A549 (cell line): ENCODE measurements at regions not wholly inside any gene's neighbourhood (a gene's known extent, or its start where the extent isn't known, plus 50 kb on each side); places are given as distances from the start of the nearest gene placed in this dataset.

Experiments used
- ATAC-seq, 2 experiments: fragments of 200-7000 bp in 1 of 2; fragments of >200 bp in 1 of 2; cut with Nextera tagmentation in 1 of 2; cut with Tn5 transposase in 1 of 2; 3 replicates each; pipeline versions ENCODE4 v1.8.0 to v1.9.1; 2018 to 2020; ENCODE audit warnings: mild to moderate bottlenecking in 1 of 2, moderate library complexity in 1 of 2
- CTCF ChIA-PET: fragments of 300-600 bp; sonication (Branson Sonifier 250); formaldehyde crosslinking; extraction: SDS; loops from one replicate; lab custom pipeline; 2021; ENCODE audit warnings: antibody characterized with exemption, inconsistent platforms; lab: Yijun Ruan, JAX
- POLR2A ChIA-PET: fragments of 350-600 bp; formaldehyde crosslinking; extraction: SDS; loops from one replicate; lab custom pipeline; 2021; ENCODE audit warnings: antibody characterized with exemption, inconsistent platforms; lab: Yijun Ruan, JAX
- DNase-seq, 2 experiments: peaks; one replicate each; pipeline versions ENCODE4 v3.0.0 to v3.0.0-alpha.2; 2011 to 2016; ENCODE audit warnings: low read depth in 1 of 2, low spot score in 1 of 2
- FAIRE-seq: peaks from 2 replicates; lab custom pipeline; 2011; peaks lifted over from hg19 to GRCh38; lab: Jason Lieb, UNC
- H3K27ac ChIP-seq, 2 experiments: fragments of >200 bp; sonication (Bioruptor Twin); formaldehyde crosslinking; 3 replicates each; pipeline ENCODE4 v1.5.1; 2016 to 2017
- H3K4me1 ChIP-seq: fragments of >200 bp; sonication (Bioruptor Twin); formaldehyde crosslinking; 3 replicates; pipeline ENCODE4 v1.6.1; 2016
- H3K4me2 ChIP-seq: fragments of >200 bp; sonication (Bioruptor Twin); formaldehyde crosslinking; 3 replicates; pipeline ENCODE4 v1.6.1; 2016
- H3K4me3 ChIP-seq: fragments of >200 bp; sonication (Bioruptor Twin); formaldehyde crosslinking; 3 replicates; pipeline ENCODE4 v1.5.1; 2016
- H3K9me3 ChIP-seq: fragments of >200 bp; sonication (Bioruptor Twin); formaldehyde crosslinking; 3 replicates; pipeline ENCODE4 v1.6.1; 2016
- BCL3 ChIP-seq: fragments of >200 bp; sonication (Bioruptor Twin); formaldehyde crosslinking; IDR thresholded peaks from 3 replicates; pipeline ENCODE4 v1.6.1; 2016
- BHLHE40 ChIP-seq: IDR thresholded peaks from 2 replicates; pipeline ENCODE4 v1.6.1; 2012; ENCODE audit warnings: low read depth, low read length, inconsistent platforms
- CHD2 ChIP-seq: fragments of 150-350 bp; IDR thresholded peaks from 2 replicates; pipeline ENCODE4 v1.6.1; 2014; ENCODE audit warnings: low read length; ENCODE audit not compliant: partially characterized antibody
- CTCF ChIP-seq: fragments of >200 bp; sonication (Bioruptor Twin); formaldehyde crosslinking; IDR thresholded peaks from 3 replicates; pipeline ENCODE4 v1.5.1; 2016
- ELK1 ChIP-seq: fragments of 150-350 bp; IDR thresholded peaks from 2 replicates; pipeline ENCODE4 v1.6.1; 2014; ENCODE audit warnings: low read depth, mild to moderate bottlenecking, low read length
- ESRRA ChIP-seq: fragments of 150-350 bp; IDR thresholded peaks from 2 replicates; pipeline ENCODE4 v1.6.1; 2014; ENCODE audit warnings: mild to moderate bottlenecking, low read length, borderline replicate concordance
- FOSB ChIP-seq: fragments of 250-450 bp; sonication (Bioruptor Pico); IDR thresholded peaks from 2 replicates; pipeline ENCODE4 v1.5.0; 2020; ENCODE audit warnings: mild to moderate bottlenecking, moderate library complexity
- HEYL ChIP-seq: fragments of 250-450 bp; sonication (Bioruptor Pico); IDR thresholded peaks from 2 replicates; pipeline ENCODE4 v1.8.0; 2021; ENCODE audit warnings: mild to moderate bottlenecking, moderate library complexity
- HOXB5 ChIP-seq: fragments of 250-450 bp; sonication (Bioruptor Pico); IDR thresholded peaks from 2 replicates; pipeline ENCODE4 v1.5.0; 2020; ENCODE audit warnings: mild to moderate bottlenecking, moderate library complexity
- MYC ChIP-seq: IDR thresholded peaks from 2 replicates; pipeline ENCODE4 v1.6.1; 2012; ENCODE audit warnings: mild to moderate bottlenecking, inconsistent platforms, low read length, improper control_type of control experiment, borderline replicate concordance
- NFE2L2 ChIP-seq: fragments of 150-350 bp; conservative IDR thresholded peaks from 2 replicates; pipeline ENCODE4 v1.6.1; 2014; ENCODE audit warnings: low read length
- NR3C1 ChIP-seq: fragments of >200 bp; sonication (Bioruptor Twin); formaldehyde crosslinking; IDR thresholded peaks from 3 replicates; pipeline ENCODE4 v1.6.1; 2017
- PHF8 ChIP-seq: fragments of 200-600 bp; sonication (generic); IDR thresholded peaks from 2 replicates; pipeline ENCODE4 v1.6.1; 2016; ENCODE audit warnings: low read depth, mild to moderate bottlenecking, antibody characterized with exemption, moderate library complexity, borderline replicate concordance
- POLR2AphosphoS2 ChIP-seq: conservative IDR thresholded peaks from 2 replicates; pipeline ENCODE4 v1.6.1; 2012; ENCODE audit warnings: low read length, improper control_type of control experiment, inconsistent platforms
- SMC3 ChIP-seq: fragments of >200 bp; sonication (Bioruptor Twin); formaldehyde crosslinking; IDR thresholded peaks from 3 replicates; pipeline ENCODE4 v1.6.1; 2018; ENCODE audit warnings: inconsistent platforms
- TFCP2L1 ChIP-seq: fragments of 250-450 bp; sonication (Bioruptor Pico); IDR thresholded peaks from 2 replicates; pipeline ENCODE4 v1.5.0; 2021; ENCODE audit warnings: mild to moderate bottlenecking
- TP53 ChIP-seq: fragments of 250-450 bp; sonication (Bioruptor Pico); IDR thresholded peaks from 2 replicates; pipeline ENCODE4 v1.5.0; 2021; ENCODE audit warnings: mild to moderate bottlenecking, moderate library complexity
- ZFP36 ChIP-seq: fragments of 450-650 bp; IDR thresholded peaks from 2 replicates; pipeline ENCODE4 v1.6.1; 2014; ENCODE audit warnings: borderline replicate concordance; ENCODE audit not compliant: partially characterized antibody
- ZNF302 ChIP-seq: fragments of 250-450 bp; sonication (Bioruptor Pico); IDR thresholded peaks from 2 replicates; pipeline ENCODE4 v1.9.0; 2021; ENCODE audit warnings: inconsistent platforms, mild to moderate bottlenecking, moderate library complexity
- TF ChIP-seq, protein P1 (sequence below): fragments of 250-450 bp; sonication (Bioruptor Pico); IDR thresholded peaks from 2 replicates; pipeline ENCODE4 v1.5.0; 2020; ENCODE audit warnings: low read depth, mild to moderate bottlenecking, moderate library complexity
- TF ChIP-seq, protein P2 (sequence below): fragments of >200 bp; sonication (Bioruptor Twin); formaldehyde crosslinking; IDR thresholded peaks from 2 replicates; pipeline ENCODE4 v1.6.1; 2016
- TF ChIP-seq, protein P3 (sequence below): IDR thresholded peaks from 2 replicates; pipeline ENCODE4 v1.6.1; 2012

GRCh38 chr5:167052791-167053190 is 1238.7 kb upstream of the WWC1 start (continued):
- TF ChIP-seq ZNF302 (CRISPR knock-in tag), result no peak
- TF ChIP-seq HEYL, result no peak
- TF ChIP-seq, protein P1, sequence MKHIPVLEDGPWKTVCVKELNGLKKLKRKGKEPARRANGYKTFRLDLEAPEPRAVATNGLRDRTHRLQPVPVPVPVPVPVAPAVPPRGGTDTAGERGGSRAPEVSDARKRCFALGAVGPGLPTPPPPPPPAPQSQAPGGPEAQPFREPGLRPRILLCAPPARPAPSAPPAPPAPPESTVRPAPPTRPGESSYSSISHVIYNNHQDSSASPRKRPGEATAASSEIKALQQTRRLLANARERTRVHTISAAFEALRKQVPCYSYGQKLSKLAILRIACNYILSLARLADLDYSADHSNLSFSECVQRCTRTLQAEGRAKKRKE (CRISPR knock-in tag), result no peak
- no peak for TF ChIP-seq NR3C1
- TF ChIP-seq, all 56 proteins: peak for 0

DNA sequence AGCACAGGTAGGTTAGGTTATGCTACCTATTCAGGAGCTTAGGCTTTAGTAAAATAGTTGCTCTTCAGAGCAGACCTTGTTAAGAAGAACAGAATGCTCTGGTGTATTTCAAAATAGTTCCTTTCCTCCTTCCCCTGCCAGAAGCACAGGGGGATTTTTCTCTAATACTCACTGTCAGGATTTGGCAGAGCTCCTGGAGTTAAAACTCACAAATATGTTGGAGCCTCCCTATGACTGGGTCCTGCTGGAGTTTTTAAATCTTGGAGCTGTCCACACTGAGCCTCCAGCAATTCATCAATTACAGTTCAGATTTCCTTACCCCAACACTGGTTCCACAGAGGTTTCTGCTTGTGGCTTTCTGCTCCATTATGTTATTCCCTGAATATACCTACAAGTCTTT is 1233.8 kb upstream of the WWC1 start:
- FAIRE-seq, result no peak
- no peak for DNase-seq
- no peak for ATAC-seq
- no peak overlapping the region for H3K4me3 ChIP-seq
- no peaks in the 10 kb centered on the region for H3K9me3 ChIP-seq
- H3K27ac ChIP-seq, result no peak overlapping the region
- no peak for TF ChIP-seq ELK1
- TF ChIP-seq BHLHE40, result no peak
- no peak for TF ChIP-seq ZNF302 (CRISPR knock-in tag)
- TF ChIP-seq HOXB5 (CRISPR knock-in tag), result no peak
- TF ChIP-seq, protein P1 (CRISPR knock-in tag), result no peak
- no peak for TF ChIP-seq ESRRA
- TF ChIP-seq, protein P2, sequence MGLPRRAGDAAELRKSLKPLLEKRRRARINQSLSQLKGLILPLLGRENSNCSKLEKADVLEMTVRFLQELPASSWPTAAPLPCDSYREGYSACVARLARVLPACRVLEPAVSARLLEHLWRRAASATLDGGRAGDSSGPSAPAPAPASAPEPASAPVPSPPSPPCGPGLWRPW, result no peak
- TF ChIP-seq PHF8, result no peak
- TF ChIP-seq CHD2, result no peak
- no peak for TF ChIP-seq ZFP36
- TF ChIP-seq BCL3, result no peak
- TF ChIP-seq TP53 (CRISPR knock-in tag), result no peak
- no peak for TF ChIP-seq SMC3
- no peak for TF ChIP-seq CTCF
- TF ChIP-seq MYC, result no peak
- TF ChIP-seq FOSB, result no peak
- TF ChIP-seq POLR2AphosphoS2, result no peak
- no peak for TF ChIP-seq NFE2L2
- TF ChIP-seq, protein P3, sequence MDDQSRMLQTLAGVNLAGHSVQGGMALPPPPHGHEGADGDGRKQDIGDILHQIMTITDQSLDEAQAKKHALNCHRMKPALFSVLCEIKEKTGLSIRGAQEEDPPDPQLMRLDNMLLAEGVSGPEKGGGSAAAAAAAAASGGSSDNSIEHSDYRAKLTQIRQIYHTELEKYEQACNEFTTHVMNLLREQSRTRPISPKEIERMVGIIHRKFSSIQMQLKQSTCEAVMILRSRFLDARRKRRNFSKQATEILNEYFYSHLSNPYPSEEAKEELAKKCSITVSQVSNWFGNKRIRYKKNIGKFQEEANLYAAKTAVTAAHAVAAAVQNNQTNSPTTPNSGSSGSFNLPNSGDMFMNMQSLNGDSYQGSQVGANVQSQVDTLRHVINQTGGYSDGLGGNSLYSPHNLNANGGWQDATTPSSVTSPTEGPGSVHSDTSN, result no peak
- no peak for TF ChIP-seq TFCP2L1
- TF ChIP-seq, all 56 proteins: peak for 0
- CTCF ChIA-PET, result interaction anchor here (1.5 kb wide), 1 partner anchor 8 kb away, joined by 5 read pairs; no protein-coding TSS in a partner anchor
- Histone ChIP-seq H3K4me1 (no peaks in the 10 kb centered on the region), H3K4me2 (no peak overlapping the region)
- POLR2A ChIA-PET, result no interaction called here
